ENCODE measurements at regions not wholly inside any gene's neighbourhood (a gene's known extent, or its start where the extent isn't known, plus 50 kb on each side); places are given as distances from the start of the nearest gene placed in this dataset.

- intact Hi-C loops (cut with micrococcal nuclease; ENCODE audit: unreplicated experiment) = no loop called here
- CTCF ChIA-PET = no interaction called here
- BruUV-seq (replicated peaks) = no TSS peak
- Mint-ChIP-seq H3K27ac (ENCODE audit: unreplicated experiment) (no peak overlapping the region), H3K27me3 (ENCODE audit: unreplicated experiment) (peaks cover 28% of the 10 kb centered on the region), H3K4me3 (ENCODE audit: low read depth, unreplicated experiment) (no peak overlapping the region), H3K4me1 (ENCODE audit: low read depth, unreplicated experiment) (no peaks in the 10 kb centered on the region), H3K36me3 (ENCODE audit: insufficient read depth, unreplicated experiment) (no peaks in the 10 kb centered on the region), H3K9me3 (ENCODE audit: low read depth, unreplicated experiment) (peaks cover 4% of the 10 kb centered on the region)
- no peak for DNase-seq
- TF ChIP-seq CTCF (IDR thresholded peaks at IDR 0.05; ENCODE audit: unreplicated experiment) = no peak
Observed at GRCh38 chr10:44468525-44468924, 83.6 kb upstream of the CXCL12 start.

- no peak for TF ChIP-seq CTCF (IDR thresholded peaks at IDR 0.05; ENCODE audit: unreplicated experiment)
- Mint-ChIP-seq H3K9me3 (ENCODE audit: low read depth, unreplicated experiment) (peaks cover 4% of the 10 kb centered on the region), H3K36me3 (ENCODE audit: insufficient read depth, unreplicated experiment) (no peaks in the 10 kb centered on the region), H3K27ac (ENCODE audit: unreplicated experiment) (no peak overlapping the region), H3K27me3 (ENCODE audit: unreplicated experiment) (peaks cover 26% of the 10 kb centered on the region), H3K4me1 (ENCODE audit: low read depth, unreplicated experiment) (no peaks in the 10 kb centered on the region), H3K4me3 (ENCODE audit: low read depth, unreplicated experiment) (no peak overlapping the region)
- CTCF ChIA-PET = no interaction called here
- no peak for DNase-seq
- intact Hi-C loops (cut with micrococcal nuclease; ENCODE audit: unreplicated experiment) = no loop called here
- no TSS peak for BruUV-seq (replicated peaks)
Observed at GRCh38 chr10:44468965-44469364, 84.1 kb upstream of the CXCL12 start.

GRCh38 chr10:44470784-44471183, 85.9 kb upstream of the CXCL12 start:
- no peak overlapping the region for H3K27ac Mint-ChIP-seq (ENCODE audit: unreplicated experiment)
- no peaks in the 10 kb centered on the region for H3K36me3 Mint-ChIP-seq (ENCODE audit: insufficient read depth, unreplicated experiment)
- CTCF ChIA-PET = no interaction called here
- TF ChIP-seq CTCF (IDR thresholded peaks at IDR 0.05; ENCODE audit: unreplicated experiment) = no peak
- H3K9me3 Mint-ChIP-seq (ENCODE audit: low read depth, unreplicated experiment) = peaks cover 4% of the 10 kb centered on the region
- intact Hi-C loops (cut with micrococcal nuclease; ENCODE audit: unreplicated experiment) = no loop called here
- no peaks in the 10 kb centered on the region for H3K4me1 Mint-ChIP-seq (ENCODE audit: low read depth, unreplicated experiment)
- H3K4me3 Mint-ChIP-seq (ENCODE audit: low read depth, unreplicated experiment) = no peak overlapping the region
- peaks cover 31% of the 10 kb centered on the region for H3K27me3 Mint-ChIP-seq (ENCODE audit: unreplicated experiment)
- no peak for DNase-seq
- no TSS peak for BruUV-seq (replicated peaks)

- Mint-ChIP-seq H3K27me3 (ENCODE audit: unreplicated experiment) (peaks cover 36% of the 10 kb centered on the region), H3K9me3 (ENCODE audit: low read depth, unreplicated experiment) (peaks cover 4% of the 10 kb centered on the region), H3K4me1 (ENCODE audit: low read depth, unreplicated experiment) (no peaks in the 10 kb centered on the region), H3K4me3 (ENCODE audit: low read depth, unreplicated experiment) (no peak overlapping the region), H3K36me3 (ENCODE audit: insufficient read depth, unreplicated experiment) (no peaks in the 10 kb centered on the region), H3K27ac (ENCODE audit: unreplicated experiment) (no peak overlapping the region)
- no peak for DNase-seq
- intact Hi-C loops (cut with micrococcal nuclease; ENCODE audit: unreplicated experiment) = no loop called here
- CTCF ChIA-PET = no interaction called here
- BruUV-seq (replicated peaks) = no TSS peak
- TF ChIP-seq CTCF (IDR thresholded peaks at IDR 0.05; ENCODE audit: unreplicated experiment) = no peak
Observed at GRCh38 chr10:44471410-44471809, 86.5 kb upstream of the CXCL12 start.

GRCh38 chr10:44473146-44473545, 88.2 kb upstream of the CXCL12 start:
- Mint-ChIP-seq H3K4me3 (ENCODE audit: low read depth, unreplicated experiment) (no peak overlapping the region), H3K9me3 (ENCODE audit: low read depth, unreplicated experiment) (peaks cover 4% of the 10 kb centered on the region), H3K36me3 (ENCODE audit: insufficient read depth, unreplicated experiment) (no peaks in the 10 kb centered on the region), H3K4me1 (ENCODE audit: low read depth, unreplicated experiment) (no peaks in the 10 kb centered on the region), H3K27me3 (ENCODE audit: unreplicated experiment) (peaks cover 24% of the 10 kb centered on the region), H3K27ac (ENCODE audit: unreplicated experiment) (no peak overlapping the region)
- CTCF ChIA-PET = no interaction called here
- BruUV-seq (replicated peaks) = no TSS peak
- intact Hi-C loops (cut with micrococcal nuclease; ENCODE audit: unreplicated experiment) = no loop called here
- DNase-seq = no peak
- no peak for TF ChIP-seq CTCF (IDR thresholded peaks at IDR 0.05; ENCODE audit: unreplicated experiment)

Measured in Calu3 (cell line).